HG02885 (cell line): ENCODE measurements at regions not wholly inside any gene's neighbourhood (a gene's known extent, or its start where the extent isn't known, plus 50 kb on each side); places are given as distances from the start of the nearest gene placed in this dataset.

Experiments
- ATAC-seq: cut with Tn5 transposase; IDR thresholded peaks from one replicate; pipeline ENCODE4 v1.9.1; 2021; ENCODE audit warnings: mild to moderate bottlenecking; ENCODE audit not compliant: unreplicated experiment, poor library complexity

DNA sequence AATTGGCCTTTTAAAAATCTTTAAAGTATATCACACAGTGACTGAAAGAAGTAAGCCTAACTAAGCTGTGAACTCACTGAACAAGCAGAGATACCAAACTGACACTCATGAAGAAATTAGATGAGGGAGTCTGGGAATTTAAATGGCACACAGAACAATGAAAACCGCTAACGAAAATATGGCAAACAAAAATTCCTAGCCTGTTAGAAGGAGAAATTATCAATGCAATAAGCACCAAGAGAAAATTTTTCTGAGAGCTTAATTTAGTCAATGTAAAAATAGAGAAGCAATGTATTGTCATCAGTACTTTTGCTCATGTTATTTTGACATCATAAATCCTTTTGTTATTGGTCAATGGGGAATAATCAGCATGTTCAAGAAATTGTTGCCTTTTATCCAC is 291.1 kb upstream of the PDZRN3 start:
- ATAC-seq, result no peak

DNA sequence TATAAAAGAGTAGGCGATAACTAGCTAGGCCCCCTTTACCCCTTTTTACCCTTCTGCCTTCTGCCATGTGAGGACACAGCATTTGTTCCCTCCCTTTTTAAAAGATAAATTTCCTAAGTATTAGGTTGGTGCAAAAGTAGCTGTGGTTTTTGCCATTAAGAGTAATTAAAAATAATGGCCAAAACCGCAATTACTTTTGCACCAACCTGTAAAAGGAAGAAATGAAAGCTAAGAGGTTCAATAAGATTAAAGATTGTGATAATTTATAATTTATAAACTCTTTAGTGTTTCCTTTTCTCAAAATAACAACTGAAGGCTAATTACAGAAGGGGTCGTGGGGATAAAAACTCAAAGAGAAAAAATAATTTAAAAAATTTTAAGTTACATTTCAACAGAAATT is 283.5 kb upstream of the PDZRN3 start:
- no peak for ATAC-seq

DNA sequence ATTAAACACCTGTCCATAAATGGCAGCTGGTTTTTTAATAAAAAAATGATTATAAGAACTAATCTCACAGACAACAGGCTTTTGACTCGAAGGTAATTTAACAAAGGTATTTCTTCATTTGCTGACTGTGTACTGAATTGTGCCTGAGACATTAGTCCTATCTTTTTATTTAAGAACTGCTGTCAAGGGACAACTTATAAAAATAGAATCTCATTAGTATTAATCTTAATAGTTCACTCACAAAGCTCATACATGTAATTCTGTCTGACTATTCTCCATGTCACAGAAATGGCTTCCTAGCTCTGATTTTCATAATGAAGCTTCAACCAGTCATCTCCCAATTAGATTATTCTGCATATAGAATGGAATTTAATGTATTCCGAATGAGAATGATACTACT is 276.9 kb upstream of the PDZRN3 start:
- no peak for ATAC-seq

DNA sequence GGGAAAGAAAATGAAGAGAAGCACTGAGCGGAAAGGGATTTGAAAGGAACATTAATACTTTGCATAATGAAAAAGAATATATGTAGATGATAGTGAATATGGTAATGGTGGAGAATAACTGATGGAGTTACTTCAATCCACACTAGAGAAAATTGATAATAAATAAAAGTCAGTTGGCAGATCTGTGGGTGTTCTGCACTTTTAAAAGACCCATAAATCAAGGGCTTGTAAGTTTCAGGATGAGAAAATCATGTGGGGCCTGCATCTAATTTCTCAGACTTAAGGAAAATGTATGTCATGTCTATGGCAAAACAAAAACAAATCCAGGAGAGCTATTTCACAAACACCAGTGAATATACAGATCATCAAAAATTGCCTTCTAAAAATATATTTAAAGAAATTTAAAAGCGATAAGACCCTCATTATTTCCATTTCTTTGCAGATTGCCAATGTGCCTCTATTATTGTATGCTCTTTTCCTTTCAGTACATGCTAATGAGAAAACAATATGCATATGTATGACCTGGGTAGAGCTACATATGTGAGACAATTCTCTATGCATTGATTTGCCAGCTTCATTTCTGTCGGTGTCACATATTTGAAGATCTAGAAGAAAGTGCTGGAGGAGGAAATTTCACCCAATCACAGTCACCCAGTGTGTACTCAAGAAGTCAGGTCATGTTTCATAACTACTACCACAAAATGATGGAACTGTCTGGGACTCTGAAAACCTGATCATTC is 269.9 kb upstream of the PDZRN3 start:
- no peak for ATAC-seq

DNA sequence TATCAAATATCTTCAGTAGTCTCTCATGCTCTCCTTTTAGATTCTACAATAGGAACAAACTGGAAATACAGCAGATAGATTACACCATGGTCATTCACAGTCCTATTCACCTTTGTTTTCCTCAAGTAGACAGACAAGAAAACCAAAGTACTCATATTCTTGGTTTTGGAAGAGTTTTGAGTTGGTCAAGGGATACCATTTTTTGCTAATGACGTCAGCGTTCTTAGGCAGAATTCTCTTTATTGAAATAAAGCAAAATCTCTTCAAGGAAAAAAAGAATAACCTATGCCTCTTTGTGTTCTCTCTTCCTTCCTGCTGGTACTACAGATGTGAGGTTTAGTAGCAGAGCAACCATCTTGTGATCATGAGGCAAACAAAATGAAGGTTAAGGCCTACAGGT is 268.3 kb upstream of the PDZRN3 start:
- no peak for ATAC-seq

DNA sequence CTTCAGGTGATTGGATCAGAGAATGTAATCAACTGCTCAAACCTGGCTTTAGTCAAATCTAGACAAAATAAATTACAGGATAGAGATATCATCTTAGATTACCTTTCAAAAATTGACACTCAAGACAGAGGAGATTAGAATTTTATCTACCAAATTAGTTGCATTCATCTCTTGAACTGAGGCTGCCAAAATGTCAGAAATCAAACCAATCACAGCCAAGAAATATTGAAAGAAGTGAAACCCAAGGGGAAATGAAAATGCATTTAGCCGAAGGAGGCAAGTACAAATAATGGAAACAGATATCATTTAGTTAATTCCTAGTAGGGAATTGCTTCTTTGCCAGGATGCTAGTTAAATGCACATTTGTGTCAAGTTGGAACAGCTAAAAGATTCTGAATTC is 261.1 kb upstream of the PDZRN3 start:
- no peak for ATAC-seq

DNA sequence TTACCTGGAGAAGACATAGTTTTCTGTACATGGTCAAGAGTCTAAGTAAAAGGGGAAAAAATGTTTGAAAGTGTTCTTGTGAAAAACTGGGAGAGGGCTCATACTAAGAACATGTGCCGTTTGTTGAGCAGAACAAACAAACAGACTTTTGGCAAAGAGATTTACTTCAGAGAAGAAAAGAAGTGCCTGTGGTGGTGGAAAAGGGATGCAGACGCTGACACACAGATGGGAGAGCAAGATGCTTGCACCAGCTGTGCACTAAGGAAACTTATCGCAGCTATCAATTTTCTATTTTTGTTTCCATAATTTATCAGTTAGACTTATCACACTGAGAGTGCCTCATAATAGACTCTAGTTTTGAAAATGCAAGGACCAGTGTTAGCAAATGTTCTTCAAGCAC is 259.6 kb upstream of the PDZRN3 start:
- no peak for ATAC-seq

DNA sequence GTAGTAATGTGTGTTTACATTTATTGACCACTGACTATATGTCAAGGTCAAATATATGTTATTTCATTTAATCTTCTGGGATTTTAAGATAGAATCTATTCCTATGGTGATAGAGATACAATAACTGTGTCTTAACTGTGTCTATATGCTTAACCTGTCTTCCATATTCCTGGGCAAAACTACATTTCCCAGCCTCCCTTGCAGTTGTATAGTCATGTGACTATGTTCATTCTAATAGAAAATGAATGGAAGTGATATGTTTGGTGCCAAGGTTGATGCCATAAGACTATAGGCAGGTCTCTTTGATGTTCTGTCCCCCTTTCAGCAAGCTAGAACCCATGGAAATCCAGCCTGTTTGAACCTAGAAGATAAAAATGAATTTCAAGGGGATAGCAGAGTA is 258.8 kb upstream of the PDZRN3 start:
- no peak for ATAC-seq

DNA sequence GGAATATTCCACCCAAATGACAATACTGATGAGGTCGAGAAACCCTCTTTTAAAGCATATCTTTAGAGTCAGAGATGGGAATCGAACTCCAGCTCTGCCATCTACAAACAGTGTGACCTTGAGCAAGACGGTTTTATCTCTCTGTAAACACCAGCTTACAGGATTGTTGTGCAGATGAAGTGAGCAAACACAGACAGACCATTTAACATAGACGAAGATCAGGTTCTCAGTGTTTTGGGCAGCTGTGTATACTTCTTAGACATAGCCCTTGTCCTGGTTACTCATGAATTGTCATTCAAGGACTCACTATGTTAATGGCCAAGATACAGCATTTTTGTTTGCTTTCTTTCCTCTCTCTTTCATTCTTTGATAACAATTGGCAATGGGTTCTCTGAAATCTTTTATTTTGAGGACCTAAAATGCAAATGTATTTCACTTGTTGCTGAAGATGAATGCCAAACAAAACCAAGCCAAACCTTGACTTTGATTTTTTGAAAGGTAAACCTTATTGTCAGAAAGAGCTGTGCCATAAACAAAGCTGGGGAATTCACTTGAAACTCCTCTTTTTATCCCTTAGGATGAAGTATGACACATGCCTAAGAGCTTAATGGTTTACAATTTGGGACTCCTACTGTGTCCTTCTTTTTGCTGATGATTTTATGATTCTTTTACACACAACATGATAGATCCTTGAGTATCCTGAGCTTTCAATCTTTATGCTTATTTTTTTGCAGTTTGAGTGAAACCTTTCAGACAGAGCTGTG is 250.0 kb upstream of the PDZRN3 start:
- no peak for ATAC-seq

DNA sequence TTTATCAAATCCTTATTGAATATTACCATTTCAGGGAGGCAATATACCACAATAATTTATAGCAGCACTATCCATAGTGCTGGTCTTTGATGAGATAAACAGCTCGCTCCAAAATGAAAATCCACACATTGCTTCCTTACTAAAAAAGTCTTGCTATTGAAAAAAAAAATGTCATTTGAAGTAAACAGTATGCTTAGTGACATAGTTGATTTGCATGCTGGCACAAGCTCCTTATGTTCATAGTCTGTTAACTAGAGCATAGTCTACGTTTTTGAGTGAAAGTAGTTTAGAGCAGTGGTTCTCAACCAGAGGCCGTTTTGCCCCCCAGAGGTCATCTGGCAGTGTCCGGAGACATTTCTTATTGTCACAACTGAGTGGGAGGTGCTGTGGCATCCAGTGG is 249.4 kb upstream of the PDZRN3 start:
- no peak for ATAC-seq

DNA sequence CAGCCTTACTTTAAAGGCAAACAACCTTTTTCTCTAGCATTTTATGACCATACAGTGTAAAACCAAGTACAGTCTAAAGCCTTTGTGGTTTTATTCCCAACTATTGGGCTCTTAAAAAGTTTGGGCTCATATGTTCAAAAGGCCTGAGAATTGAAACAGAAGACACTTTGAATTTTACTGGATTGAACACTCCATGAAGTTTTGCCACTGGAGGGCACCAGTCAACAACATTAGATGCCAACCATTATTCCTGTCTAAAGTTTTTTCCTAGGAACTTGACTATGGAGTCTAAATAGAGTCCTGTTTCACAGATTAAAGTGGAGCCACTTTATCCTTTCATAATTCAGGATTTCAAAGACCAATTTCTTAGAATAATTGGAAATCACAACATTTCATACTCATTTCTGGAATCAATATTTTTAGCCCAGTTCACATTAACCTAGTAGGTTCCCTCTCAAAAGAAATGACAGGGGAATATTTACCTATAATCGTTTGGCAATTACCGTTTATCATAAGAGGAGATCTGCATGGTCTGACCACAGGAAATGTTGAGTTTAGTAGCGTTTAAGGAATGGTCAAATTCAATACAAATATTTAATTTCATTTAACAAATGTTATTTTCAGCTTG is 244.1 kb upstream of the PDZRN3 start:
- ATAC-seq, result no peak

DNA sequence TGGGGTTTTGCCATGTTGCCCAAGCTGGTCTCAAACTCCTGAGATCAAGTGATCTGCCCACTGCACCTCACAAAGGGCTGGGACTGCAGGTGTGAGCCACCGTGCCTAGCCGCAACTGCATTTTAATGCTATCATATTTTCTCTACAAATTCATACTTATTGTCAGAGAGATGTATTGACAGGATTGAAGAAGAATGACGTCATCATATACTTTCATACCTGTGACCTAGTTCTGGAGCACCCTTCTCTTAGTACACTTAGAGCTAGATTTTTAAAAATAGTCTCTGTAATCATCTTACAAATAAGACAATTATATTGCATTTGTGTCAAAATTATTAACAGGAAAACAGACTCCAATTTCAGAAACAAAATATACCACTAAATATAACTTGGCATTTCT is 242.8 kb upstream of the PDZRN3 start:
- ATAC-seq, result no peak

DNA sequence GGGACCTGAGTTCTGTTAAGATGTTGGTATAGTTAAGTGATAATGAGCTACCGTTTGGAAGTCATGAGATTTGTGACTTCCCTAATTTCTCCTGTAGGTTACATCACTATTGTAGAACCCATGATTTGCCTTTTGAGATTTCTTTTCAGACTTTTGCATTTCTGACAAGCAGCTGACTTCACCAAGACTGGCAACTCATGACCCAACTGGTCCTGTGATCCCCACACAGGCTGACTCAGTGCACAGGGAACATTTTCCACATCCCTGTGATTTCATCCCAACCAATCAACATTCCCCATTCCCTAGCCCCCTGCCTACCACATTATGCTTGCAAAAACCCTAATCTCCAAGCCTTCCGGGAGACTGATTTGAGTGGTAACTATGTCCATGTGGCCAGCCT is 242.1 kb upstream of the PDZRN3 start:
- ATAC-seq, result no peak

DNA sequence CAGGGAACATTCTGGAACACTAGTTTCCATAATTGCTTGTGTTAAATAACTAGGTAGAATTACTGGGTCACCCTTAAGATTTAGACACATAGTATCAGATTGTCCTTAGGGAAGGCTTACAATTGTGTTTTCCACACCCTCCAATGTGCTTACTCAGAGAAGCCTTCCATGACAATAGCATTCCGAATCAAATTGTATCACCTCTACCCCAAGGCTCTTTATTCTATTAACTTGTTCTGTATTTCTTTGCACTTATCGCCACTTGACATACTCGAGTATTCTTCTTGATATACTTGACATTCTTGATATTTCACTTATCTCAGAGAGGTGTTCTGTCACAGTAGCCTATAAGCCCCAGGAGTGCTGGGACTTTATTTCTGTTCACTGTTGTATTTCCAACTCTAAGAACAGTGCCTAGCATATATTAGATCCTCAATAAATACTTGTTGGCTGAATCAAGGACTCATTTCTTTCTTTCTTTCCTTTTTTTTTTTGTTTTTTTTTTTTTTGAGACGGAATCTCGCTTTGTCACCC is 238.9 kb upstream of the PDZRN3 start:
- no peak for ATAC-seq

DNA sequence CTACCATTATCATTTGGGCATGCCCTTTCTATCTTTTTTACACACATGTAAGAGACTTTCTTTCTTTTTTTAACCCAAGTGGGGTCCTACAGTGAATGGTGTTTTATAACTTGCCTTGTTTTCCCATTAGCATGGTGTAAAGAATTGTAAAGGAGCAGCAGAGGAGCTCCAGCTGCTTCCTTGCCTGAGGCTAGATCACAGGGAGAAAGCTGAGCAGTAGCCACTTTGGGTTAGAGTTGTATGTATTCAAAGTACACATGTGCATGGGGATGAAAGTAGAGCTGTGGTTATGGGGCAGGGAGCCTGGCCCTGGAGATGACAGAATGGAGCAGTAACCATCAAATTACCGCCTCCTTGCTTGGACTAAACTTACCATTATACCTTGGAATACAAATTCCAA is 231.1 kb upstream of the PDZRN3 start:
- no peak for ATAC-seq

DNA sequence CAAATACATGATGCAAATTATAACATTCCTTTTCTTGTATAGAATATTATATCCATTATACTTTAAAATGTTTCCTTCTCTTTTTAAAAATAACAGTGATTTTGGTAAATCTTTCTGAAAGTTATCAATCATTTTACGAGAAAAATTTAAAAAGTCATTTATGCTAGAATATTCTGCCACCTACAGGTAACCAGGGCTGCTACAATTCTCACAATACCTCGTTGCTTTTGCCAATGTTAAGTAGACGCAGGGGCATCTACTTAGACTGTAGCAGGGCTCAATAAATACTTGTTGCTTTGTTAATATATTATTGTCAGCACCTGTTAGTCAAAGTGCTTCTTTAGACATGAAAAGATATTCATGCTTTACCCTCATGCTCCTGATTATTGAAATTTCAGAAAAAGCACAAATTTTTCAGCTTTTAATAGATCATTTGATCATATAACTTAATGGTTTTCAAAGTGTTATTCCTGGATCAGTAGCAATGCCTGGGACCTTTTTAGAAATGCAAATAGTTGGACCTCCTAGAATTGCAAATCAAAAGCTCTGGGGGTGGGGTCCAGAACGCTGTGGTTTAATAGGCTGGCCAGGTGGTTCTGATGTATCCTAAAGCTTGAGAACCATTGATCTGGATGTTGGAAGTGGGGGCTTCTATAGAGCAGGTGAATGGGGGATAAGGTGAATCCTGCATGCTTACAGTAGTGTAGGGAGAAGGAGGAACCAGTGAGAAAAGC is 223.6 kb upstream of the PDZRN3 start:
- peak; percentile 42 for ATAC-seq

DNA sequence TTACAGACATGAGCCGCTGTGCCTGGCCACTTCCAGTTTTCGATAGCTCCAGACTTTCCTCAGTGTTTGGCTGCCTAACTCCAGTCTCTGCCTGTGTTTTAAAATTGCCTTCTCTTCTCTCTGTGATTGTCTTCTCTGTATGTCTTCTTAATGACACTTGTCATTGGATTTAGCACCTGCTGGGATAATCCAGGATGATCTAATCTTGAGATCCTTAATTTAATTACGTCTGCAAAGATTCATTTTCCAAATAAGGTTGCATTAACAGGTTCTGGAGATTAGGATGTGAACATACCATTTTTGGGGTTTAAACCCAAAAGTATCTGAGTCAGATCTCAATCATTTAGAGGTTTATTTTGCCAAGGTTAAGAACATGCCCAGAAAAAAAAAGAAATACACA is 222.2 kb upstream of the PDZRN3 start:
- ATAC-seq, result no peak

DNA sequence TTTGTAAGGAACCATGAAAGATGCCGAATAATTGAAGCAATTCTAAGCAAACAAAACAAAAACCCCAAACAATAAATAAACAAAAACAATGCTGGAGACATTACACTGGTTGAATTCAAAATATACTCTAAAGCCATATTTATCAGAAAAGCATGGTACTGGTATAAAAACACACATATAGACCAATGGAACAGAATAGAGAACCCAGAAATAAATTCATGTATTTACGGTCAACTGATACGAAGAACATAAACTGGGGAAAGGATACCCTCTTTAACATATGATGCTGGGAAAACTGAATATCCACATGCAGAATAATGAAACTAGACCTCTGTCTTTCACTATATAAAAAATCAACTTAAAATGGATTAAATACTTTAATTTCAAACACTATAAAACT is 214.3 kb upstream of the PDZRN3 start:
- no peak for ATAC-seq

DNA sequence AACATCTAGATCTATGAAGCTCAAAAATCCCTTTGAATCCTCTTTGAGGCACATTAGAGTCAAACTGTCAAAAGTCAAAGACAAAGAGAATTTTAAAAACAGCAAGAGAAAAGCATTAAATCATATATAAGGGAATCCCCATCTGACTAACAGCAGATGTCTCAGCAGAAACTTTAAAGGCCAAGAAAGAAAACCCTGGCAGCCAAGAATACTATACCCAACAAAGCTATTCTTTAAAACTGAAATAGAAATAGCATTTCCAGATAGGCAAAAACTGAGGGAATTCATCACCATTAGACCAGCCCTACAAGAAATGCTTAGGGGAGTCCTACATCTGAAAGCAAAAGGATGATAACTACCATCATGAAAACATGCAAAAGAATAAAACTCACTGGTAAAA is 211.2 kb upstream of the PDZRN3 start:
- ATAC-seq, result no peak

DNA sequence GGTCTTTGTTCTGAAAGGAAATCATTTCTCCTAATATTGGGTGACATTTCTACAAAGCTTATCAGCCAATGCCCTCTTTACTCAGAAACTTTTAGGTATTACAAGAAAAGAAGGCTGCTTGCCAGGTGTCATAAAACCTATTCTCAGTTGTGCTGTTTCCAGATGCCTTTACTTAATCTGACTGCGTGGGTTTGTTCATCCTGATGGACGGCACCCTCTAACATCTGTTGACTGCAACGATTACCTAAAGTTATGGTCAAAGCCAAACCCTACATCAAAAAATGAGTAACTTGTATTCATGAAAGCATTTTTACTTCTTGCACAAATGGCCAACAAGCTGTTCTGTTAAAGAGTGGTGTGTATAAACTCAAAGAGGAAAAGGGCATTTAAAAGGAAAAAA is 207.7 kb upstream of the PDZRN3 start:
- ATAC-seq, result no peak

DNA sequence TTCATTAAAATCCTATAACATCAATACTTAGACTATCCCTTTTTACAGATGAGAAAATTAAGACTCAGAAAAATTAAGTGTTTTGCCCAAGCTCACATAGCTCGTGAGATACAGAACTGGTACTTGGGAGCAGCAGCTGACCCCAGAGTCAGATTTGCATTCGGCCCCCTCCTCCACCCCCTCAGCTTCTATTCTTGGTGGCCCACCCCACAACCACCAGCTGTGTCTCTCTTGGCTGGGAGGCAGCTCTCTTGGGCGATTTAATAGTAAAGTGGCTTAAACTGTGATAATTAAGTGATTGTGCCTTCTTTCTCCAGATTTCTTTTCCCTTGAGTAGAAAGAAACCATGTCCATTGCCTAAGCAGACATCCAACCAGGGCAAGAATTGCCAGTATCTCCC is 203.6 kb upstream of the PDZRN3 start:
- ATAC-seq, result peak; percentile 63
